ENCODE measurements at regions not wholly inside any gene's neighbourhood (a gene's known extent, or its start where the extent isn't known, plus 50 kb on each side); places are given as distances from the start of the nearest gene placed in this dataset.

DNA sequence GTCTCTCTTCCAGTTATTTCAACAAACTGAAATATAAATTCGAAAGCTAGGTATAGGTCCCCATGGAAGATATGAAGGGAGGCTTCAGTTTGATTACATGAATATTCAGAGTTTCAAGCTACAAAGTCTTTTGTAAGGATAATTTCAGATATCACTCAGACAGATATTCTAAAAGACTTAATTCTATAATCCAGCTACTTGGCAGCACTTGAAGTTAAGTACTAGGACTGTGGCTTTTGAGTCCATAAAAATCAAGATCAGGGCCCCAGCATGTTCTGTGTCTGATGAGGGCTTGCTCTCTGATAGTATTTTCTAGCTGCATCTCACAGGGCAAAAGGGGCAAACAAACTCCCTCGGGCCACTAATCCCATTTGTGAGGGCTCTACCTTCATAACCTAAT lies 160.6 kb upstream of the IRS2 start:
- no peak for DNase-seq

DNA sequence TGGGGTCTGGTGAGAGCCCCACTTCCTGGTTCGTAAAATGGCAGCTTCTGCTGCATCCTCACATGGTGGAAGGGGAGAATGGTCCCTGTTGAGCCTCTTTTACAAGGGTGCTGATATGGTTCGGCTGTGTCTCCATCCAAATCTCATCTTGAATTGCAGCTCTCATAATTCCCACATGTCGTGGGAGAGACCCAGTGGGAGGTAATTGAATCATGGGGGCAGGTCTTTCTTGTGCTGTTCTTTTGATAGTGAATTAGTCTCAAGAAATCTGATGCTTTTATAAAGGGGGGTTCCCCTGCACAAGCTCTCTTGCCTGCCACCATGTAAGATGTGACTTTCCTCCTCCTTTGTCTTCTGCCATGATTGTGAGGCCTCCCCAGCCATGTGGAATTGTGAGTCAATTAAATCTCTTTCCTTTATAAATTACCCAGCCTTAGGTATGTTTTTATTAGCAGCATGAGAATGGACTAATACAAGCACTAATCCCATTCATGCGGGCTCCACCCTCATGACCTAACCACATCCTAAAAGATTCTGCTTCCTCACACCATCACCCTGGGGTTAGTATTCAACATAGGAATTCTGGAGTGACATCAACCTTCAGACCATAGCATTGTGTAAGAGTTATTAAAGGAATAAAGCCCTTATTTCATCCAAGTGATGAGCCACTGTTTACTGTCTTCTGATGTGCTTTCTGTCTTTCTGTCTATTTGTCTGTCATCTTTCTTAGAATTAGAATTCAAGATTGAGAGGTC lies 159.0 kb upstream of the IRS2 start:
- H3K9me3 ChIP-seq = no peaks in the 10 kb centered on the region
- no peak for TF ChIP-seq POLR2A (IDR thresholded peaks at IDR 0.05)
- TF ChIP-seq, protein P1, sequence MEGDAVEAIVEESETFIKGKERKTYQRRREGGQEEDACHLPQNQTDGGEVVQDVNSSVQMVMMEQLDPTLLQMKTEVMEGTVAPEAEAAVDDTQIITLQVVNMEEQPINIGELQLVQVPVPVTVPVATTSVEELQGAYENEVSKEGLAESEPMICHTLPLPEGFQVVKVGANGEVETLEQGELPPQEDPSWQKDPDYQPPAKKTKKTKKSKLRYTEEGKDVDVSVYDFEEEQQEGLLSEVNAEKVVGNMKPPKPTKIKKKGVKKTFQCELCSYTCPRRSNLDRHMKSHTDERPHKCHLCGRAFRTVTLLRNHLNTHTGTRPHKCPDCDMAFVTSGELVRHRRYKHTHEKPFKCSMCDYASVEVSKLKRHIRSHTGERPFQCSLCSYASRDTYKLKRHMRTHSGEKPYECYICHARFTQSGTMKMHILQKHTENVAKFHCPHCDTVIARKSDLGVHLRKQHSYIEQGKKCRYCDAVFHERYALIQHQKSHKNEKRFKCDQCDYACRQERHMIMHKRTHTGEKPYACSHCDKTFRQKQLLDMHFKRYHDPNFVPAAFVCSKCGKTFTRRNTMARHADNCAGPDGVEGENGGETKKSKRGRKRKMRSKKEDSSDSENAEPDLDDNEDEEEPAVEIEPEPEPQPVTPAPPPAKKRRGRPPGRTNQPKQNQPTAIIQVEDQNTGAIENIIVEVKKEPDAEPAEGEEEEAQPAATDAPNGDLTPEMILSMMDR (IDR thresholded peaks at IDR 0.05) = no peak
- intact Hi-C loops (cut with DNase I; ENCODE audit: low total_unique reads) = no loop called here
- no peak overlapping the region for H3K27ac ChIP-seq
- H3K4me3 ChIP-seq = no peak overlapping the region
- DNase-seq = no peak
- WGBS, 2 donors = 82 to 84% methylated on average over 4 of the region's 4 CpGs
- no peaks in the 10 kb centered on the region for H3K27me3 ChIP-seq
- no peaks in the 10 kb centered on the region for H3K36me3 ChIP-seq (ENCODE audit: low read depth, missing control alignments)
- H3K4me1 ChIP-seq = no peaks in the 10 kb centered on the region

More for the DNA sequence above, 160.6 kb upstream of the IRS2 start:
- Histone ChIP-seq H3K4me1 (no peaks in the 10 kb centered on the region), H3K36me3 (ENCODE audit: low read depth, missing control alignments) (no peaks in the 10 kb centered on the region), H3K9me3 (no peaks in the 10 kb centered on the region), H3K27me3 (no peaks in the 10 kb centered on the region), H3K4me3 (no peak overlapping the region), H3K27ac (no peak overlapping the region)
- TF ChIP-seq, protein P1 (IDR thresholded peaks at IDR 0.05) = no peak
- no peak for TF ChIP-seq POLR2A (IDR thresholded peaks at IDR 0.05)
- intact Hi-C loops (cut with DNase I; ENCODE audit: low total_unique reads) = no loop called here
- 80 to 90% methylated on average over 2 of the region's 2 CpGs for WGBS, 2 donors

DNA sequence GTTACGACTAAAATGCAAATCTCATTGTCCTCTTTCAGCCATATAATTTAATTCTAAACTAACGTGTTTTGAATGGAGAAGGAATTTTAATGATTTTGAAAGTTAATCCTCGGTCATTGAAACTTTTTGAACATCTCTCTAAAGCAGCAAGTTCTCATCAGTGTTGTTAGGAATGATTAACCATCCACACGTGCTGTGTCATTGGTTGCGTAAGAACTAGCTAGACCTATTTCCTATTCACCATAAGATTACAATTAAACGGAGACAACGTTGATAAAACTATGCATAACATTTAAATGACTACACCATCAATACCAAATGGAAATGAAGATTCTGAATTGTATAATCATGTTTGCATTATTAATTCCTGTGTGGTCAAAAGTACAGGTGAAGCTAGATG lies 155.6 kb upstream of the IRS2 start:
- H3K36me3 ChIP-seq (ENCODE audit: low read depth, missing control alignments) = no peaks in the 10 kb centered on the region
- no peaks in the 10 kb centered on the region for H3K4me1 ChIP-seq
- 80 to 87% methylated on average over 7 of the region's 7 CpGs for WGBS, 2 donors
- no peaks in the 10 kb centered on the region for H3K9me3 ChIP-seq
- H3K27ac ChIP-seq = no peak overlapping the region
- intact Hi-C loops (cut with DNase I; ENCODE audit: low total_unique reads) = no loop called here
- H3K27me3 ChIP-seq = no peaks in the 10 kb centered on the region
- TF ChIP-seq, protein P1 (IDR thresholded peaks at IDR 0.05) = no peak
- TF ChIP-seq POLR2A (IDR thresholded peaks at IDR 0.05) = no peak
- no peak for DNase-seq
- no peak overlapping the region for H3K4me3 ChIP-seq

DNA sequence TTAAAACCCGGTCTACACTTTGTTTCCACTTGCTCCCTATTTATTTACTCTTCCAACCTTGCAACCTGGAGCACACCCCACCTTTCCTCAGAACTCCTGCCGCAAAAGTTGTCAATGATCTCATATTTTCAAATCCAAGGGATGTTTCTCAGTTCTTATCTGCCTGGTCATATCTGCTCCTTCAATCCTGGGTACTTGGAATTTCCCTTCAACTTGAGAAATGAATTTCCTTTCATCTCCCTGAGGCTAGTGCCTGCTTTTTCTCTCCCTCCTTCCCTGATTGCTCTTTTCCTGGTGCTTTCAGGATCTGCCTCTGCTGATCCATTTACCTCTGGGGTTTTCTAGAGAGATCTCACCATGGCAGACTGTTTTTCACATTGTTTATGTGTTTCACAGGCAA lies 154.8 kb upstream of the IRS2 start:
- 67 to 77% methylated on average over 2 of the region's 2 CpGs for WGBS, 2 donors
- no peak overlapping the region for H3K27ac ChIP-seq
- intact Hi-C loops (cut with DNase I; ENCODE audit: low total_unique reads) = no loop called here

More for the DNA sequence above, 154.8 kb upstream of the IRS2 start:
- Histone ChIP-seq H3K4me1 (no peaks in the 10 kb centered on the region), H3K27me3 (no peaks in the 10 kb centered on the region), H3K9me3 (no peaks in the 10 kb centered on the region), H3K36me3 (ENCODE audit: low read depth, missing control alignments) (no peaks in the 10 kb centered on the region), H3K4me3 (no peak overlapping the region)
- TF ChIP-seq, protein P1 (IDR thresholded peaks at IDR 0.05) = no peak
- TF ChIP-seq POLR2A (IDR thresholded peaks at IDR 0.05) = no peak
- DNase-seq = no peak
